Head of caudate nucleus (tissue), 42 donors: ENCODE measurements at regions not wholly inside any gene's neighbourhood (a gene's known extent, or its start where the extent isn't known, plus 50 kb on each side); places are given as distances from the start of the nearest gene placed in this dataset.

Source experiments
- DNase-seq, 42 donors: peaks; one replicate each; pipeline versions ENCODE4 v3.0.0 to v3.0.0-alpha.2; 2020 to 2021; ENCODE audit warnings: mixed read lengths in 7 of 42
- intact Hi-C: fragments of 100-400 bp; cut with DNase I; formaldehyde crosslinking; loops from one replicate; pipeline ENCODE4 v1.15.0; 2022

DNA sequence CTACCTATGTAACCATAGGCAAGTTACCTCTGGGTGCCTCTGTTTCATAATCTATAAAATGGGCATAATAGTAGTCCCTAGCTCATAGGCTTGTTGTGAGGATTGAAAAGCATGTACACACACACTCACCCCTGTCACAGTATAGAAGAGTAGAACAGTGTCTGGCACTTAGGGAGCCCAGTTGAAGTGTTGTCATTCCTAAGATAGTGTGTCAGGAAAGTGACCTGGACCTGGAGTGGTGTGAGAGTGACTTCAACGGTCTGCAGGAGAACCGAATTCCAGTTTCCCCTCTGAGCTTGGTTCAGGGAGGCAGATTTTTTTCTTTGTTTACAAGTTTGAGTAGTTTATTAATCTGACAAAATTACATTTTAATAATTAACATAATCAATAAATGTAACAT, 229.9 kb upstream of the MAP3K7 start:
- no peak for DNase-seq
- intact Hi-C loops = no loop called here

DNA sequence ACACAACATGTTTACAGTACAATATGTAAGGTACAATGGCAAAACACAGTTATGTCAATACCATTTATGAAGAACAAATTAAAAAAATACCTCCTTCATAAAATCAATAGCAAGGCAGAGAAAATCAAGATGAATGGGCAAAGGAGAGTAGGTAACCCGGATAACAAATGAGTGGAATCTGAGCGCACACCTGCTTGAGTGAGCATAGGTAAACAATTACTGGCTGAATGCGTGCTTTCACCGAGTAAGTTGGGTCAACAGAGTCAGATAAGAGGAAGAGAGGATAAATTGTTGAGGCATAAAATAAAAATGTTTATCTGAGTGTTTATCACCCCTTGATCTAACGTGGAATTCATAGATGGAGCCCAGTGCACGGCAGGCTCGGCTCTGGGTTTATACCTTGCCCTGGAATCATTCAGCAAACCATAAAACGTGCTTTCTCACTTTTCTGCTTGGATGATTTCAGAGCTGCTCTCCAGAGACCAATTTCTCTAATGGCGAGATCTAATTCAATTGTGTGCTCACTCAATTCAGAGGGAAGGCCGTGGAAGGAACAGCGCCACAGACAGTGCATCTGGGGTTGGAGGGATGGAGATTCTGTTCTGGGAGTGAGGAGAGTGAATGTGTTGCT, 224.8 kb upstream of the MAP3K7 start:
- intact Hi-C loops = no loop called here

DNA sequence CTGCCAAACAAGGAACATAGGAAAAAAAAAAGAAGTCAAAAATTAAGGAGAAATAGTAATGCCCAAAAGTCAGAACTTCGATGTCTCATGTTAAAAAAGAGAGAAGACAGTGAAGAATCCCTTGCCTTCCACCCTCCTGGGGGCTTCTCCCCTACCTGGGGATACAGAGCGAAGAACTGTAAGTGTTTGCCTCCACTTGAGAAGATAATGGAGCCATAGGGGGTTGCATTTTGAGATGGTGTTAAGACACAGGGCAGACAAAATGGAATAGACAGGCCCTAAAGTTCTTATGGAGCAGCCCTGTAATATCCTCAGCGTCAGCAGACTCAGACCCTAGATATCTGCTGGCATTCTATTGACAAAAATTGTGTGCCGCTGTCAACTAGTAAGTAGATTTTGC, 222.2 kb upstream of the MAP3K7 start:
- no peak for DNase-seq
- intact Hi-C loops = no loop called here

More for the DNA sequence above, 224.8 kb upstream of the MAP3K7 start:
- DNase-seq = no peak

DNA sequence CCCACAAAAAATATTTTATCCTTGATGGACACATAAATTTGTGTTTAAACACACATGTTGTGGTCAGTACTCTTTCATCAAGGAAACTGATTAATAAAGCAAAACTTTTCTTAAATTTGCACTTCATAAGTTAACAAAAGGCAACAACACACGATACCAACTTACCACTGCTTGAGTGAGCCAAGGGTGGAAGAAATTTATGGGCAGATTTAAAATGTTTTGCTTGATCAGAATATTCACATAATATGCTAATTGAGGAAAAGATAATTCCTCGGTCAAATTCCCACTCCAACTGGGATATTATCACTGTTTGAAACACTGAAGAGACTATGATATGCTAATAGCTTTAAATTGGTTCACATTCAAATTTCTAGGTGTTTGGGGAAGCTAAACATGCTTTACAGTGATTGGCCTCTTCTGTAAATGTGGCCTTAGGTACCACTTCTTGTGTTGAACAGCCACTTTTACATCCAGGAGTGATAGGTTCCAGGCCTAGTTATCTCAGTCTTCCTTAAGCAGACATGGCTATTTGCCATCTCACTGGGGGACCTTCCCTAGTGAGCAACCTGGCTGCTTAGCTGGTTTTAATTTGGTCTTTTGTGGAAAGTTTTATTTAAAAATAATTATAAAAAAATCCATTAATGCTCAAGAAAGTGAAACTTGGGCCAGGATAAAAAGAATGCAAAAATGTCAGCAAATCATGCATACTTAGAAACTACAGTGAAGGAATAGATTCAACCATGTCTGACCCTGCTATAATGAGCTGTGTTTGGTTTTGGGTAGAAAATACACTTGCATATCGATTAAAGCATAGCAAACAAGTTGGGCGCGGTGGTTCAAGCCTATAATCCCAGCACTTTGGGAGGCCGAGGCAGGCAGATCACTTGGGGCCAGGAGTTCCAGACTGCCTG, 221.2 kb upstream of the MAP3K7 start:
- intact Hi-C loops = no loop called here
- DNase-seq = no peak

DNA sequence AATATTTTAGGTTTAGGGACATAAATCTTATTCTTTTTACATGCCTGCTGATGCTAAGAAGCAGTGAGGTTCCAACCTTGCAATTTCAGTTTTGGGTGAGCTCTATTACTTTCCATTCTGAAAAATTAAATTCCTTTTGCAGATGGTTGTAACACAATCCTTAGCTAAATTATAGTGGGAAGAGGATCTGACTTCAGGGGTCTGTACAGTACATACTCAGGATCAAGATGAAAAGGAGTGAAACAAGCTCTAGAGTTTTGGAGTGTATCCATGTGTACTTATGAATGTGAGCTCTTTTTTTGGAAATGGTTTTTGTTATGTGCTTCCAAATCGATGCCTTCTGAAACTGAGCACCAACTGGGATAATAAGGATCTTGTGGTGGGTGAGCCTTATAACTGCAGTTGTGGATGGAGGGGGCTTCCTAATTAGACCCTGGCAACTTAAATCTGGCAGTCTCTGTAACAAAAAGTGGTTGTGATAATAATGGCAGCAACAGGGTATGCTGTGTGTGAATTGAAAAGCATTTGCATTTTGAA, 218.8 kb upstream of the MAP3K7 start:
- intact Hi-C loops = no loop called here
- DNase-seq = no peak

DNA sequence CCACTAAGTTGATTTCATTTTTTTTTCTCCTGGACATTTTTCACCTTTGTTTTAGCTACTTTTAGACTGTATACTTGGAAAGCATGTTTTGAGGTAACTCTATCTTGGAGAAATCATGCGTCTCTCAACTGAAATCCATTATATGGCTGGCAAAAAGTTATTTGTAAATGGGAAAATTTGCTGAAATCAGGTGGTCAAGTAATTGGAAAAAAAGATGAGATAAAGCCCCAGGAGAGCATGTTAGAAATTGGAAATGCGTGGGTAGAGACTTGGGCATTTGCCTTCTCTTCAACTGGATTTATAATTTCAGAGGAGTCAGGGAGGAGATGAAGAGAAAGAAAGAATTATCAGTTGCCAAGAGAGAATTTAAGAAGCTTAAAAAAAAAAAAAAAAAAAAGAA, 217.1 kb upstream of the MAP3K7 start:
- intact Hi-C loops = no loop called here
- no peak for DNase-seq

DNA sequence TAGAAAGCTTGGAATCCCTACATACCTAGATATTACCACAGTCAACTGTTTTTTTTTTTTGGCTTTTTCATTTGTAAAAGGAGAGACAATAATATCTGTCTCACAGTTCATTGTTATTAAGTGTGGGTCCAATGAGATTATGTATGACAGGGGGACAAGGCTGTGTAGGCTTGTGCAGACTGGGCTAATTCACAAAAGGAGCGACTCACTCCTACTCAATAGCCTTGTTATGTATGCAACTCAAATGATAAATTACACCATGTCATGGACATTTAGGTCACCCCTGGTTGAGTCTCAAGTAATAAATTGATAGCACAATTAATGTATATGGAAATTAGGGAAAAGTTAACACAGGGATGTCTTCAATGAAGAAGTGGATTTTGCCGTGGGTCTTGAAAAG, 208.2 kb upstream of the MAP3K7 start:
- DNase-seq = no peak
- intact Hi-C loops = no loop called here

DNA sequence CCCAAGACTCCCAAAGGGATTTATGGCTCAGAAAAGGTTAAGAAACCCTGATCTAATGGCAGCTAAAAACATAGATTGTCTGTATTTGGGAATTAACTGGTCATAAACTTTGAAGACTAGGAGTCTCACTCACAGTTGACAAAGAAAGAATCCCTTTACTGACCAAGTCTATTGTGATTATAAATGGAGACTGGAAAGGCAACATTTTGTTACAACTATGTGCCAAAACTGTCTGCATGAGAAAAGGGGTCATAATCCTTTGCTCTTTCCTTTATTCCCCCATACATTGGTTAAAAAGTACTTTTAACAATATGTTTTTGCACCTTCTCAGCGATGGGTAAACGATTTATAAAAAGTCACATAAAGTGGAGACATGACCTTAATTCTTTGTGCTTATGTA, 206.9 kb upstream of the MAP3K7 start:
- intact Hi-C loops = no loop called here
- no peak for DNase-seq

DNA sequence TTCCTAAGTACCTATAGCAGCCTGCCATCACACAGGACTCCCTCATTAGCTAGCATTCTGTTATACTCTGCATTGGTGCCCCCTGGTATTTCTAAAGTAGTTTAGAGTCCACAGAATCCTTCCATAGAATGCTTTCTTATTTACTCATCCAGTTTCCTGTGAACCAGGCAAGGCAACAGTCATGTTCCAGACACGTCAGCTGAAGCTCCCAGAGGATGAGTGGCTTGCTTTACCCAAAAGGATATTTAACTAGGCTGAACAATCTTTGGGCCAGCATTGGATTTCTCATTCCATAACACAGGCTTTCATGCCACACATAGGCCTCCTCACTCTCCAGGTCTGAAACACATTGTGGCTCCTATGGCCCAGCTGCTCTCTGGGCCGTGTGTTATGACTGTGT, 203.8 kb upstream of the MAP3K7 start:
- no peak for DNase-seq

DNA sequence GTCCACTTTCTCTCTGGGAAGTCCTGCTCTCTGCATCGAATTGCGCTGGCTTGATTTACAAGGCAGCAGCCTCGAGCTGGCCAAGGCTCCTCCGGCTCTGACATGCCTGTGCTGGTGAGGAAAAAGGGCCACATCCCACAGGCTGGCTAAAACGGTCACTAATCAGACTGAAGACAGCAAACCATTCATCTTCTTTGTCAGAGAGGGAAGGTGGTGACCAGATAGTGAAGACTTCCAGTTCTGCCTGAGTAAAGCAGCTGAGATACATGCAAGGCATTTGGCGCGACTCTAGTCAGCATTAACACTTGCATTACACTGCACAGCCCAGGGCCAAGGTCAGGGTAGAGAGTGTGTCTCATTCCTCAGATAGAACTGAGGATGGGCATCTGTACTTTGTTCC, 203.2 kb upstream of the MAP3K7 start:
- intact Hi-C loops = no loop called here
- no peak for DNase-seq

More for the DNA sequence above, 203.8 kb upstream of the MAP3K7 start:
- intact Hi-C loops = no loop called here

DNA sequence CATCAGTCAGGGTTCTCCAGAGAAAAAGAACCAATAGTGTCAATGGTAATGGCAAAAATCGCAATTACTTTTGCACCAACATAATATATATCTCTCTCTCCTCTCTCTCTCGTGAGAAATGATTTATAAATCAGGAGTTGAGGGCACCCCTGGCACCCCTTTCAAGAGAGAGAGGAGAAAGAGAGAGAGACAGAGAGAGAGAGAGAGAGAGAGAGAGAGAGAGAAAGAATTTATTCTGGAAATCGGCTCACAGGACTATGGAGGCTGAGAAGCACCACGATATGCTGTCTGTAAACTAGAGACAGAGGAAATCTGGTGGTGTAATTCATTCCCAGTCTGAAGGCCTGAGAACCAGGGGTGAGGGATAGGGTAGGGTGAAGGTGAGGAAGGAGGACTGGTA, 201.9 kb upstream of the MAP3K7 start:
- DNase-seq = no peak
- intact Hi-C loops = no loop called here

DNA sequence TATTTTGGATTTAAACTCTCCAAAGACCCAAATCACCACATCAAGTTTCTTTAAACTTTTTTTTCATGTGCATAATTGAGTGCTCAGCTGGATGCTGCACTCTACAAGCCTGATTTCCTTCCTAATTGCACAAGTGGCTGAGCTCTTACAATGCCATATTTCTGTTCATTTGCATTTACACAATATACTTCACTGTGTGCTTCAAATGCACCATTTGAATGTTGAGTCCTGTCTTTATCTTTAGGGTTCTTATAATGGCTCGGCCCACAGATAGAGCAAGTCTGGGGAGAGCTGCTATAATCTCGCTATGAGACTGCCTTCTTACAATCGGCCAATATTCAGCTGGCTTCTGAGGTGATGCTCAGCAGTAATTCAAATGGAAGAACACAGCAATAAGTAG, 200.6 kb upstream of the MAP3K7 start:
- DNase-seq = no peak
- intact Hi-C loops = no loop called here

DNA sequence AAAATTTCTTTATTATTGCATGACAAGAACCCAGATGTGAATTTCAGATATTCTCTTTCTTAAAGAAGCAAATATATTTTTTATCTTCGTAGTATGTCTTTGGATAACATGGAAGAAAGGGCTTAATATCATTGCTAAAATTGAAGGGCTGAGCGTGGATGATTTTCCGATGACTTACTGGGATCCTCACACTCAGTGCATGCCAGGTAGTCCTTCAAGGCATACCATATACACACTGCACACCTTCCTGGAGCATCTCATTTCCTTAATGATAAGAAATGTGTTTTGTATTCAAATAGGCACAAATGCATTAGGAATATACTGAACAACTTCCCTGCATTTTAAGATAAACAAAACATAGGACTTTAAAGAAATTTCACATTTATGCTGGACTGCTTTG, 193.9 kb upstream of the MAP3K7 start:
- intact Hi-C loops = no loop called here
- no peak for DNase-seq

DNA sequence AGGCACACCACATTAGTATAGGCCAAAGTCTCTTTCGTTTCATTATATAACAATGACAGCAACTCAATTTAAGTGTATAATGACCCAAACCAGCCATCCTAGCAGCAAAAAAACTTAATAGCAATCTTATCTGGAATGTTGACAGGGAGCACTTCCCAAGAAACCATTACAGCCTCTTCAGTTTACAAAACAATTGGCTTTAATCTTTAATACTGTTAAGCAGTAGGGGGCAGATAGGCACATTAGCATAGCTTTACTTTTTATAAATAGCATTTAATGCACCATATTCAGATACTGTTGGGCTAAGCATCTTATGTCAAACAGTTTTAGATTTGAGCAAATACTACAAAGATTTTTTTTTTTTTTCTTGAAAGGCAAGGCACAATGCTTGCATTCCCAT, 193.3 kb upstream of the MAP3K7 start:
- DNase-seq = no peak
- intact Hi-C loops = no loop called here

DNA sequence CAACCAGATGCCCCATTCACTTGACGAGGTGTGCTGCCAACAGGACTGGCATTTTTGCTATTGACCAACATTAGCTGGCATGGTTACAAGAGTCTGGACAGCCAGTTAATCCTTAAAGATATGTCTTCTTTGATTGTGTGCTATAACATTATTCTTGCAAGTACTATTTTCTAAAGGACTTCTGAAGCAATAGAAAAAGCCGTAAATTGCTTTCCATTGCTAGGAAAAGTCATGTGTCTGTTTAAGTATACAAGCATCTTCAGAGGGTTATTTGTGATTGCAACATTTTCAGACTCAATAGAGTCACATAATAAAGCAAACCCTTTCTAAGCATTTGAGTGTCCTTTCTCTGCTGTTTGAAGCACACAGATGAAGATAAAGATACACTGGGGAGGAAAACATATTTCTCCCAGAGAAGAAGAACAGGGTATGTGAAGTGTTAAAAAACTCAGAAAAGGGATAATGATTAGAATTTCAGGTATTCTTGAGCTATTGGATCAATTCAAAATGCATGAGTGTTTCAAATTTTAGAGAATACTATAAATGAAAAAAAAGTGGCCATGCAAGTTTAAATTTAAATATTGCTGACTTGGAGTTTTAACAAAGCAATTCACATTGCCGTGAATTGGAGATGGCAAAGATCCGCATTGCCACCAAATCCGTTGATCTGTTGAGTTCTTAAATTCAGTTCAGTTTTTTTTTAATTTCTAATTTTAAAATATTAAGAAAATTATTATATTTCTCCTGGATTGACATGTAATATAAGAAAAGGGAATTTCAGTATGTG, 191.7 kb upstream of the MAP3K7 start:
- no peak for DNase-seq
- intact Hi-C loops = no loop called here

DNA sequence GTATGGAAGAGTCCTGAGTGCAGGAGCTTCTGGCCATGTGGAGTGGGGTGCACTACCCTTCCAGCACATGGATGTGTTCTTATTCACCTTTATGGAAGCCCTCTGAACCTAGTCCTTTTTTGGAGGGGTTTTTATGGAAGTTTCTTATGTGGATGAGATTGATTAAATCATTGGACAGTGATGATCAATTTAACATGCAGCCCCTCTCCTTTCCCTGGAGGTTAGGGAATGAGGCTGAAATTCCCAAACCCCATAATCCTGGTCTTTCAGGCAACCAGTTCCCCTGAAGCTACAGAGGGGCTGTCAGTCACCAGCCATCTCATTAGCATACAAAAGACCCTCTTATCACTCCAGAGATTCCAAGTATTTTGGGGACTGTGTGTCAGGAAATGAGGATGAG, 183.9 kb upstream of the MAP3K7 start:
- no peak for DNase-seq
- intact Hi-C loops = no loop called here

DNA sequence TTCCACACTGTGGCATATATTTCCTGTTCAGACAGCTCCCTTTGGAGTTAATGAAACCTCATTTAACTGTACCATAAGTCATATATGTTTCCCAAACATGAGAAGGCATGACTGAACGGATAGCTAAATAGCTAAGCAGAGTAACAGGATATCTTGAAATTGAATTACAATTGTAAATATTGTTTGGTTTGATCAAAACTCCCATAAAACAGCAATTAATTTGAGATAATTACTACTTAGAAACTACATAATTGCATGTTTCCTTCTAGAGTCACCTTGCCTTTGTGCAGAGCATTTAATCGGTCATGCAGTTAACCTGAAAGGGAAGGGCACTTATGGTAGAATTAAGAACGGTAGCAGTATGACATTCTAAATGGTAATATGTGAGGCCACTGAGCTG, 179.0 kb upstream of the MAP3K7 start:
- intact Hi-C loops = no loop called here
- no peak for DNase-seq

DNA sequence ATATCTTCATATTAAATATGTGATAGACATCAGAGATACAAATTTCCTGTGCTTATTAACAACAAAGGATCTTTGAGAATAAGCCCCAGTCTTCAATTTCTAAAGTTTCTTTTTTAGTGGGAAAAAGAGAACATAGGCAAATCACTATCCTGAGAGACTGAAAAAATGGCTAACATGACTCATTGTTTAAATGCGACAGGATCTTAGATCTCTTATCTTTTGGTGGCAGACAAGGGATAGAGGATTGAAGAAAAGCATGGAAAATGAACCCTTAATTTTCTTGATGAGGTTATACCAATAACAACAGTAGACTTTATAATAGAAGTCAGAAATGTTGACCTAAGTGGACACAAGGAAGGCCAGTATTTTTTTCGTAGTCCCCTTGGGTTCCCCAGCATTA, 178.6 kb upstream of the MAP3K7 start:
- no peak for DNase-seq
- intact Hi-C loops = no loop called here

DNA sequence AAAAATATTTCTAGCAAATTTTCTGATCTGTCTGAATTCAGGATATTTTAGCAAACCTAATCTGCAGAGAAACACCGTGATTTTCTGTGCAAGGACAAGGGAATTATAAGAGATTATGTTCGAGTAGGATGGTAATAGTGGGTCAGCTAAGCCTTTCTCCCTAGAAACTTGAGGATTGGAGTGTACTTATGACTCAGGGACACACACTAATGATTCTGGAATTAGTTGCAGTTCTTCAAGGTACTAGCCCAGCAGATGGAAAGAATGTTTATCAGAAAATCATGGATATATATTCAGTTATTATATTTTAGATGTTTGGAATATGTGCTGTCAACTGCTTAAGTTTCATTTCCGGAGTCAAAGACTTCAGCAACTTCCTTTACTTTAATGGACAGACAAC, 177.1 kb upstream of the MAP3K7 start:
- intact Hi-C loops = no loop called here
- no peak for DNase-seq

DNA sequence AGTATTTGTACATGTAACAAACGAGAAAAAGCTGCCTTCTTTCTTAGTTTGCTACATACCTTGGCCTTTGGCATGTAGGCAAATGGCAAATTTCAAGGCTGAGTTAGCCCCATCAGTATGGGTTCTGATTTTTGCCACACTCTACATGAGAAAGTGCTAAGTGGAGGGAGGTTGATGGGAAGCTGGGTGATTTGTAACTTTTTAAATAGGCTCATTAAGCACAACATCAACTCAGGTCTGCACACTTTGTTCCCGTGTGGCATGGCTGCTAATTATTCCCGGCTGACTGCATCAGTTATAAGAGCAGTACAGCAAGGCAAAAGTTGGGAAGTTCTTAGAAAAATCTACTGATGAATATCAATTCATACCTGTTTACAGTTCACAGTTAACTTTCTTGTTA, 172.8 kb upstream of the MAP3K7 start:
- DNase-seq = no peak
- intact Hi-C loops = no loop called here
